HEK293 (cell line): ENCODE measurements at regions not wholly inside any gene's neighbourhood (a gene's known extent, or its start where the extent isn't known, plus 50 kb on each side); places are given as distances from the start of the nearest gene placed in this dataset.

ENCODE experiments used
- BCL11B ChIP-seq: fragments of 450-650 bp; formaldehyde crosslinking; IDR thresholded peaks from 2 replicates; pipeline ENCODE4 v1.5.1; 2016; ENCODE audit warnings: low read depth, missing biosample characterization, missing genetic modification characterization
- CTCF ChIP-seq: fragments of 450-650 bp; formaldehyde crosslinking; IDR thresholded peaks from 2 replicates; pipeline ENCODE4 v1.5.1; 2016; ENCODE audit warnings: missing biosample characterization, missing genetic modification characterization
- REST ChIP-seq: fragments of 450-650 bp; formaldehyde crosslinking; IDR thresholded peaks from 2 replicates; pipeline ENCODE4 v1.5.1; 2016; ENCODE audit warnings: missing biosample characterization, missing genetic modification characterization
- SP3 ChIP-seq: fragments of 450-650 bp; formaldehyde crosslinking; IDR thresholded peaks from 2 replicates; pipeline ENCODE4 v1.5.1; 2016; ENCODE audit warnings: missing biosample characterization, missing genetic modification characterization
- ZBTB10 ChIP-seq: fragments of 450-650 bp; formaldehyde crosslinking; IDR thresholded peaks from 2 replicates; pipeline ENCODE4 v1.5.1; 2016; ENCODE audit warnings: missing biosample characterization, missing genetic modification characterization
- ZNF335 ChIP-seq: fragments of 450-650 bp; formaldehyde crosslinking; conservative IDR thresholded peaks from 2 replicates; pipeline ENCODE4 v1.5.1; 2016; ENCODE audit warnings: missing biosample characterization, missing genetic modification characterization
- ZNF518A ChIP-seq: fragments of 450-650 bp; formaldehyde crosslinking; conservative IDR thresholded peaks from 2 replicates; pipeline ENCODE4 v1.5.1; 2016; ENCODE audit warnings: low read depth, missing biosample characterization, missing genetic modification characterization
- ZNF707 ChIP-seq: fragments of 450-650 bp; formaldehyde crosslinking; IDR thresholded peaks from 2 replicates; pipeline ENCODE4 v1.5.1; 2016; ENCODE audit warnings: missing biosample characterization, missing genetic modification characterization
- ZNF777 ChIP-seq: fragments of 450-650 bp; formaldehyde crosslinking; IDR thresholded peaks from 2 replicates; pipeline ENCODE4 v1.5.1; 2017; ENCODE audit warnings: missing biosample characterization, missing genetic modification characterization, borderline replicate concordance
- ZSCAN5A ChIP-seq: fragments of 450-650 bp; formaldehyde crosslinking; IDR thresholded peaks from 2 replicates; pipeline ENCODE4 v1.5.1; 2016; ENCODE audit warnings: missing biosample characterization, missing genetic modification characterization

- TF ChIP-seq ZBTB10 (no peak), CTCF (tag by site-specific recombination) (no peak), ZNF518A (no peak), ZNF777 (no peak), BCL11B (tag by site-specific recombination) (no peak), ZSCAN5A (tag by site-specific recombination) (no peak), ZNF335 (no peak), ZNF707 (tag by site-specific recombination) (no peak), REST (tag by site-specific recombination) (no peak), SP3 (tag by site-specific recombination) (no peak)
These were observed 209.1 kb downstream of the DACT1 start for GRCh38 chr14:58846682-58847465.
